GM23248 (cell line): ENCODE measurements at regions not wholly inside any gene's neighbourhood (a gene's known extent, or its start where the extent isn't known, plus 50 kb on each side); places are given as distances from the start of the nearest gene placed in this dataset.

Experiments used
- EZH2 ChIP-seq: fragments of 200-600 bp; sonication (generic); IDR thresholded peaks from 2 replicates; pipeline ENCODE4 v1.6.1; 2018; ENCODE audit warnings: antibody characterized with exemption, mild to moderate bottlenecking; ENCODE audit not compliant: insufficient read depth, poor library complexity, severe bottlenecking
- EZH2phosphoT487 ChIP-seq: fragments of 200-600 bp; sonication (generic); IDR thresholded peaks from 2 replicates; pipeline ENCODE4 v1.6.1; 2018; ENCODE audit warnings: antibody characterized with exemption, moderate library complexity, mild to moderate bottlenecking, low read depth; ENCODE audit not compliant: insufficient read depth

- TF ChIP-seq EZH2 (no peak), EZH2phosphoT487 (no peak)
Observed at GRCh38 chr1:113297749-113298148, 92.6 kb upstream of the MAGI3 start.
